GM18505 (cell line): ENCODE measurements at regions not wholly inside any gene's neighbourhood (a gene's known extent, or its start where the extent isn't known, plus 50 kb on each side); places are given as distances from the start of the nearest gene placed in this dataset.
"Not testable (repeated sequence)": the region's sequence is repeated elsewhere in the genome, so short reads cannot be mapped to it uniquely, and the experiment has no call there.

Experiments
- ATAC-seq: cut with Tn5 transposase; IDR thresholded peaks from one replicate; pipeline ENCODE4 v1.9.1; 2021; ENCODE audit not compliant: unreplicated experiment
- POLR2A ChIP-seq: IDR thresholded peaks from 4 replicates; pipeline ENCODE4 v1.6.1; 2011; ENCODE audit warnings: borderline replicate concordance; ENCODE audit not compliant: insufficient read depth, insufficient read length; ENCODE audit errors: extremely low read depth

- ATAC-seq, result no peak
- no peak for TF ChIP-seq POLR2A
Measured at GRCh38 chr17:72569148-72569946, 448.5 kb downstream of the SOX9 start.

DNA sequence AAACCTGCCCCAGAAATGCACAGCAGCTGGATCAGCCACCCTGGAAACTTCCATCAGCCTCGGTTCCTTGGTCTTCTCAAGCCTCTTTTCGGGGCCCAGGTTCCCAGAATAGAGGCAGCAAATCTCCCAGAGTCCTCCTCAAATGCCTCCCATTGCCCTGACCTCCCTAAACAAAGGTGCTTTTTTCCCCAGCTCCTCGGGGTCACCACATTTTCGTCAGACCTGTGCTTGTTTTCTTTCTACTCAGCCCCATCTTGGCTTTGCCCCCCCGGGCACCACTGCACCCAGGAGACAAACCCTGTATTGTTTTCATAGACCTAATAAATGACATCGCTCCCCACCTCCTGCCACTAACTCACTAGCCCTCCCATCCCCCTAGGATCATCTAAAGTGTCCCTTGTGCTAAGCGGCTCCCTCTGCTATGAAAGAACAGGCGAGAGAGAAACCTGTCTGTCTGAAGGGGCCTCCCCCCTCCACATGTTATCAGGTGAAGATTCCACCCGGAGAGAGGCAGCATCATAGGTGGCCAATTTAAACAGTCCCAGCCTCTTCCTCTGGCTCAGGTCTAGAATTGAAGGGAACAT, 451.1 kb downstream of the SOX9 start:
- no peak for TF ChIP-seq POLR2A
- ATAC-seq, result no peak

DNA sequence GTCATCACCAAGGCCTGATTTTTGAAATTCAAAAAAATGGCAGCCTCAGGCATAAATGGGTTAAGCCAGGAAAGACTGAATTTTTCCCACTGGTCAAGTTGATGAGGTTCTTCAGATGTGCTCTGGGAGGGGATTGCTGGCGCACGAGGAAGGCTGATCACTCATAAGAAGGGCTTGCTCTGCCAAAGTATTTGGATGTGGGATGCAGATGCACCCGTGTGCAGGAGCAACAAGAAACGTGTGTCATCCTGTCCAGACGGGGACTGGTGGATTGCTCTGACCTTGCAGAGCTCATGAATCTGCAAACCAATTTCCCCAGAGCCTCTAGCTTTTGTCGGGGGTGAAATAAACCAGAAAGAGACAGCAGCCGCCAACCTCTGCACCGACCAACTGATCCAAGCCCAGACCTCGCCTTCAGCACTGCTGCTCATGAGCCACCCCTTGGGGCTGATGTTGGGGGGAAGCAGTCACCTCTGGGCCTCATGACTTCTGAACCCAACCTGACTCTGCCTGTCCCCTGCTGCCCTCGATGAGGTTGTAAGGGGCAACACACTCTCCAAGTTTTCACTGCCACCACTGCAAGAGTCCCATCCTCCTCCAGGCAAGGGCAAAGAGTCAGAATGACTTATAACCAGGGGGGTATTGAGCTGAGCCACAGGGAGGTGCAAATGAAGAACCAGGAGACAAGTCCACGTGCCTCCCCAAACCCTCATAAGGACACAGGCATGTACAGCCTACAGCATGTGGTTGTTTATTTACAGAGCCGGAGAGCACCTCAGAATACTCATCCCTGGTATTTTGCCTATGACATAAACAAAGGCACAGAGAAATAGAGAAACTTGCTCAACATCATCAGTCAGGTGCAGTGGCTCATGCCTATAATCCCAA, 452.0 kb downstream of the SOX9 start:
- no peak for TF ChIP-seq POLR2A

DNA sequence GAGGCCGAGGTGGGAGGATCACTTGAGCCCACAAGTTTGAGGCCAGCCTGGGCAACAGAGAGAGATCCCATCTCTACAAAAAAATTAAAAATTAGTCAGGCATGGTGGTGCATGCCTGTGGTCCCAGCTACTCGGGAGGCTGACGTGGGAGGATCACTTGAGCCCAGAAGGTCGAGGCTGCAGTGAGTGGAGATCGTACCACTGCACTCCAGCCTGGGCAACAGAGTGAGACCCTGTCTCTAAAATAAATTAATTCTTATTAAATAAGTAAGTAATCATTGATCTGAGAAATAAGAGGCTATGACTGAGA, 452.6 kb downstream of the SOX9 start:
- ATAC-seq, result not testable (repeated sequence)

More for the DNA sequence above, 452.0 kb downstream of the SOX9 start:
- ATAC-seq, result no peak

GRCh38 chr17:72574675-72575510, 454.1 kb downstream of the SOX9 start:
- no peak for TF ChIP-seq POLR2A
- no peak for ATAC-seq

- no peak for ATAC-seq
- TF ChIP-seq POLR2A, result no peak
Measured at GRCh38 chr17:72575542-72576233, 454.9 kb downstream of the SOX9 start.

GRCh38 chr17:72576289-72576759, 455.5 kb downstream of the SOX9 start:
- no peak for TF ChIP-seq POLR2A
- ATAC-seq, result no peak

DNA sequence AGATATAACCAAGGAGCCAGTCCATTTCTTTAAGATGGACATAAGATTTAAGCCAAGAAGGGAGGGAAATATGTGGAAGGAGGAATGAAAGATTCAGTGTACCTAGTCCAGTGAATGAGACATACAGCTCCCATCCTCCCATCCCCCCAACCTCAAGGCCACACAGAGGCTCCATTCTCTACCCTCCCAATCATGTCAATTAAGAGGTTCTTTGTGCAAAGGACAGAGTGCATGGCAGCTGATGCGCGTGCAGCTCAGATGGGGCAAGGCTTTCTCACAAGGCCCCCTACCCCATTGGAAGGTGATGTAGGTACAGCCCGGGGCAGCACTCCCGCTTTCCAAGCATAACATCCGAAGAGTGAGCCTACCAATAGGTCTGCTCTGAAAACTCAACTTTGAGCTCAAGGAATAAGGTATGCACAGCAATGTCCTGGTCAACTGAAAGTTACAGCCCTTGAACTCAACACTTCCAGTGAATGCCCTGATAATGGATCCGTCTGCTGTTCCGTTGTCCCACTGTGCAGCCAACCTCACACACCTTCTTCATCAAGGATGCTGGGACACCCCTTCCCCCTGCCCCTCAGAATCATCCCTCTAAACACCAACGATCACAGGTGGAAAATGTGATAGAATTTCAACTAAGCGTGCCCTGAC, 458.1 kb downstream of the SOX9 start:
- ATAC-seq, result no peak
- no peak for TF ChIP-seq POLR2A

GRCh38 chr17:72579990-72580320, 459.1 kb downstream of the SOX9 start:
- no peak for ATAC-seq
- no peak for TF ChIP-seq POLR2A

DNA sequence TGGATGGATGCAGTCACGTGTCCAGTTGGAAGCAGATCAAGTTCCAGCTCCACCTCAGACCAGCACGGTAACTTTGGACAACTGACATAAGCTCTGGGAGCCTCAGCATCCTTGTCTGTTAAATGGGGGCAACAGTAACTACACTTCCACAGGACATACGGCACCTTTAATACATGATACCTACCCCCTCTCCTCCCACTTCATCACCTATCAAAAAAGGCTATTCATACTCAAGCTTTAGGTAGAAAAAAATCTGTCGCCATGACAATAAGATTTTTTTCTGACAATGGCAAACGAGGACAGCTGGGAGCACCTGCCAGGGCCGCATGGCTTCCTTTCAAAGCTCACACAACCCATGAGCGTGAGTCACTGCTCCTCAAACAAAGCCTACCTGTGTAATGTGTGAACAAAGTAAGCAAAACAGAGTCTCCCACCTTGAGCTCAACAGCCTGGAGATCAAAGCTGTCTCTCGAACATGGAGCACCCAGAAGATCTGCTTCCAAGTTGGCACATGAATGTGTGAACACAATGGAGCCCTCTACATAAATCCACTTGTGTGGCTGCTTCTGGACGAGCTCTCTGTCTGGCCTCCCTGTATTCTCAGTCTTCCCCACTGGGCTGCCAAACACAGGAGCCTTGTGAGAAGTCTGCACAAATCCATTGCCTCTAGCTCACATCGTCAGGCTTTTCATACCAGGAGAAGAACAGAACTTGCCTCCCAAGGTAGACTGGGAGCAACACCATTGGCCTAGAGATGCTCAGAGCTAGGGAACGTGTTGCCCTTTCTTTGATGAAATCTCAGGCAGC, 459.7 kb downstream of the SOX9 start:
- no peak for ATAC-seq

GRCh38 chr17:72587156-72587555, 466.3 kb downstream of the SOX9 start:
- ATAC-seq, result no peak
- no peak for TF ChIP-seq POLR2A

More for the DNA sequence above, 459.7 kb downstream of the SOX9 start:
- TF ChIP-seq POLR2A, result no peak
